ENCODE measurements at regions not wholly inside any gene's neighbourhood (a gene's known extent, or its start where the extent isn't known, plus 50 kb on each side); places are given as distances from the start of the nearest gene placed in this dataset.

- ATAC-seq (ENCODE audit: low read depth) = no peak
- CTCF ChIA-PET = no interaction called here
- intact Hi-C loops (cut with micrococcal nuclease) = no loop called here
Measured at GRCh38 chr17:52233632-52234031, 75.1 kb upstream of the CA10 start.

More at GRCh38 chr17:52233632-52234031, 75.1 kb upstream of the CA10 start:
- H2BK15ac ChIP-seq (ENCODE audit: low read depth, low read length) = no peak overlapping the region
- H2AFZ ChIP-seq (replicated peaks; ENCODE audit: low read length, poor library complexity) = no peak overlapping the region
- in situ Hi-C loops (cut with MboI; ENCODE audit: low sequenced_read_pairs) = no loop called here
- H3K9me1 ChIP-seq (ENCODE audit: insufficient read depth, low read length) = no peaks in the 10 kb centered on the region
- TF ChIP-seq RCOR1 (IDR thresholded peaks at IDR 0.05; ENCODE audit: insufficient replicate concordance, low read length) (no peak), ELK1 (IDR thresholded peaks at IDR 0.05; ENCODE audit: borderline replicate concordance, low read depth, low read length) (no peak), SMC3 (IDR thresholded peaks at IDR 0.05; ENCODE audit: low read depth, low read length) (no peak), CEBPB (IDR thresholded peaks at IDR 0.05; ENCODE audit: low read depth, low read length) (no peak), MAFK (IDR thresholded peaks at IDR 0.05; ENCODE audit: low read depth, low read length) (no peak), MXI1 (IDR thresholded peaks at IDR 0.05; ENCODE audit: borderline replicate concordance, low read depth, low read length) (no peak), CHD1 (IDR thresholded peaks at IDR 0.05; ENCODE audit: low read depth, low read length) (no peak), POLR2A (IDR thresholded peaks at IDR 0.05; ENCODE audit: low read depth, low read length) (no peak), FOS (IDR thresholded peaks at IDR 0.05; ENCODE audit: low read depth, low read length) (no peak), RAD21 (IDR thresholded peaks at IDR 0.05; ENCODE audit: low read length) (no peak), NFE2L2 (IDR thresholded peaks at IDR 0.05; ENCODE audit: low read depth, low read length) (no peak), RFX5 (IDR thresholded peaks at IDR 0.05; ENCODE audit: low read depth, low read length) (no peak), BHLHE40 (IDR thresholded peaks at IDR 0.05; ENCODE audit: low read depth, low read length) (no peak), MAZ (IDR thresholded peaks at IDR 0.05; ENCODE audit: borderline replicate concordance, low read depth, low read length) (no peak)
- TF ChIP-seq, protein P1, sequence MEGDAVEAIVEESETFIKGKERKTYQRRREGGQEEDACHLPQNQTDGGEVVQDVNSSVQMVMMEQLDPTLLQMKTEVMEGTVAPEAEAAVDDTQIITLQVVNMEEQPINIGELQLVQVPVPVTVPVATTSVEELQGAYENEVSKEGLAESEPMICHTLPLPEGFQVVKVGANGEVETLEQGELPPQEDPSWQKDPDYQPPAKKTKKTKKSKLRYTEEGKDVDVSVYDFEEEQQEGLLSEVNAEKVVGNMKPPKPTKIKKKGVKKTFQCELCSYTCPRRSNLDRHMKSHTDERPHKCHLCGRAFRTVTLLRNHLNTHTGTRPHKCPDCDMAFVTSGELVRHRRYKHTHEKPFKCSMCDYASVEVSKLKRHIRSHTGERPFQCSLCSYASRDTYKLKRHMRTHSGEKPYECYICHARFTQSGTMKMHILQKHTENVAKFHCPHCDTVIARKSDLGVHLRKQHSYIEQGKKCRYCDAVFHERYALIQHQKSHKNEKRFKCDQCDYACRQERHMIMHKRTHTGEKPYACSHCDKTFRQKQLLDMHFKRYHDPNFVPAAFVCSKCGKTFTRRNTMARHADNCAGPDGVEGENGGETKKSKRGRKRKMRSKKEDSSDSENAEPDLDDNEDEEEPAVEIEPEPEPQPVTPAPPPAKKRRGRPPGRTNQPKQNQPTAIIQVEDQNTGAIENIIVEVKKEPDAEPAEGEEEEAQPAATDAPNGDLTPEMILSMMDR (conservative IDR thresholded peaks at IDR 0.05; ENCODE audit: low read depth, low read length) = no peak
- TF ChIP-seq, protein P2, sequence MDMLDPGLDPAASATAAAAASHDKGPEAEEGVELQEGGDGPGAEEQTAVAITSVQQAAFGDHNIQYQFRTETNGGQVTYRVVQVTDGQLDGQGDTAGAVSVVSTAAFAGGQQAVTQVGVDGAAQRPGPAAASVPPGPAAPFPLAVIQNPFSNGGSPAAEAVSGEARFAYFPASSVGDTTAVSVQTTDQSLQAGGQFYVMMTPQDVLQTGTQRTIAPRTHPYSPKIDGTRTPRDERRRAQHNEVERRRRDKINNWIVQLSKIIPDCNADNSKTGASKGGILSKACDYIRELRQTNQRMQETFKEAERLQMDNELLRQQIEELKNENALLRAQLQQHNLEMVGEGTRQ (IDR thresholded peaks at IDR 0.05; ENCODE audit: low read depth, low read length) = no peak
- no CpG with 5 or more reads among the region's 1 CpG for WGBS, 2 experiments (ENCODE audit: extremely low coverage in 2 of 2, insufficient read length in 1 of 2)
- no peak overlapping the region for H3K9ac ChIP-seq (ENCODE audit: low read depth, low read length)
- no peak overlapping the region for H3K4me2 ChIP-seq (ENCODE audit: low read depth, low read length)
- BruUV-seq (replicated peaks) = no TSS peak
- H4K20me1 ChIP-seq (ENCODE audit: insufficient read depth, low read length) = no peaks in the 10 kb centered on the region
- H3K18ac ChIP-seq (ENCODE audit: low read depth, low read length) = no peak overlapping the region
- no peak overlapping the region for H2BK5ac ChIP-seq (ENCODE audit: low read depth, low read length, poor library complexity, severe bottlenecking)
- no peaks in the 10 kb centered on the region for H3K4me1 ChIP-seq (ENCODE audit: control insufficient read depth, insufficient read depth, low read length)
- no peak overlapping the region for H3K27ac ChIP-seq (ENCODE audit: insufficient read depth, low read length)
- peaks cover 5% of the 10 kb centered on the region; the same call in 1 of the 2 replicates for H3K9me3 ChIP-seq (ENCODE audit: control insufficient read depth, insufficient read depth, low read length)
- DNase-seq = no peak
- no peaks in the 10 kb centered on the region for H3K27me3 ChIP-seq (ENCODE audit: control insufficient read depth, insufficient read depth, low read length)
- dilution Hi-C loops (cut with HindIII; ENCODE audit: low sequenced_read_pairs, unreplicated experiment) = no loop called here
- no peak overlapping the region for H3K14ac ChIP-seq (replicated peaks; ENCODE audit: low read depth, low read length)
- H3K36me3 ChIP-seq (ENCODE audit: control insufficient read depth, insufficient read depth, low read length) = no peaks in the 10 kb centered on the region
- H4K91ac ChIP-seq (ENCODE audit: insufficient read depth, low read depth, low read length) = no peak overlapping the region
- no peak overlapping the region for H3K4me3 ChIP-seq (ENCODE audit: insufficient read depth, low read depth, low read length)
- H2BK20ac ChIP-seq (ENCODE audit: low read depth, low read length) = no peak overlapping the region
- no peak overlapping the region for H2BK120ac ChIP-seq (ENCODE audit: low read depth, low read length)
- no peak overlapping the region for H3K4ac ChIP-seq (ENCODE audit: low read depth, low read length)
- no peak overlapping the region for H2AK9ac ChIP-seq (replicated peaks; ENCODE audit: low read depth, low read length, poor library complexity)
- no peak overlapping the region for H2AK5ac ChIP-seq (ENCODE audit: low read depth, low read length)
- H4K5ac ChIP-seq (ENCODE audit: low read depth, low read length) = no peak overlapping the region
- POLR2A ChIA-PET (ENCODE audit: unreplicated experiment) = no interaction called here
- H3K56ac ChIP-seq (ENCODE audit: extremely low read depth, insufficient read depth, low read length) = no peak overlapping the region
- H4K8ac ChIP-seq (ENCODE audit: low read depth in 2 of 2, low read length in 2 of 2) = no peak overlapping the region
- H3K23ac ChIP-seq (ENCODE audit: low read depth, low read length) = no peak overlapping the region
- H3K79me1 ChIP-seq (ENCODE audit: low read depth in 1 of 2, low read length in 2 of 2) = no peaks in the 10 kb centered on the region

Measured in IMR-90 (cell line).